CD8-positive, alpha-beta memory T cell (primary cell): ENCODE measurements at regions not wholly inside any gene's neighbourhood (a gene's known extent, or its start where the extent isn't known, plus 50 kb on each side); places are given as distances from the start of the nearest gene placed in this dataset.

Experiments
- CTCF ChIA-PET: fragments of 350-600 bp; sonication (Branson Sonifier 250); formaldehyde crosslinking; loops from one replicate; lab custom pipeline; 2021; ENCODE audit warnings: antibody characterized with exemption; lab: Charles Lee
- POLR2A ChIA-PET: fragments of 350-600 bp; sonication (Branson Sonifier 250); formaldehyde crosslinking; loops from one replicate; lab custom pipeline; 2021; ENCODE audit warnings: antibody characterized with exemption; lab: Charles Lee
- DNase-seq, 5 donors: peaks; one replicate each; pipeline versions ENCODE4 v3.0.0 to v3.0.0-alpha.2; 2020 to 2022; ENCODE audit warnings: mixed read lengths in 1 of 5
- H3K27ac ChIP-seq: one replicate; pipeline ENCODE4 v1.7.0; 2013; ENCODE audit warnings: low read depth, mild to moderate bottlenecking, low read length, moderate library complexity
- H3K27me3 ChIP-seq: 2 replicates; pipeline ENCODE4 v1.7.0; 2013; ENCODE audit warnings: low read length, mild to moderate bottlenecking; ENCODE audit not compliant: insufficient read depth, poor library complexity, severe bottlenecking
- H3K36me3 ChIP-seq: 2 replicates; pipeline ENCODE4 v1.7.0; 2013; ENCODE audit warnings: mild to moderate bottlenecking, low read length, moderate library complexity; ENCODE audit not compliant: insufficient read depth
- H3K4me1 ChIP-seq: 2 replicates; pipeline ENCODE4 v1.7.0; 2013; ENCODE audit warnings: mild to moderate bottlenecking, low read length, moderate library complexity; ENCODE audit not compliant: insufficient read depth
- H3K4me3 ChIP-seq: 2 replicates; pipeline ENCODE4 v1.7.0; 2013; ENCODE audit warnings: mild to moderate bottlenecking, low read length
- H3K9me3 ChIP-seq: 2 replicates; pipeline ENCODE4 v1.7.0; 2013; ENCODE audit warnings: mild to moderate bottlenecking, low read length
- H3K27ac Mint-ChIP-seq, 8 donors: one replicate each; pipeline ENCODE4 v1.8.0; 2020 to 2021; ENCODE audit warnings: mixed read lengths in 8 of 8, mild to moderate bottlenecking in 6 of 8, inconsistent platforms in 3 of 8, moderate library complexity in 3 of 8
- H3K27me3 Mint-ChIP-seq, 2 donors: one replicate each; pipeline ENCODE4 v1.8.0; 2020 to 2021; ENCODE audit warnings: mixed read lengths in 2 of 2, mild to moderate bottlenecking in 1 of 2, moderate library complexity in 1 of 2
- H3K36me3 Mint-ChIP-seq, 3 donors: one replicate each; pipeline ENCODE4 v1.8.0; 2020 to 2021; ENCODE audit warnings: mixed read lengths in 3 of 3, inconsistent platforms in 1 of 3, mild to moderate bottlenecking in 1 of 3
- H3K4me1 Mint-ChIP-seq, 3 donors: one replicate each; pipeline ENCODE4 v1.8.0; 2020 to 2021; ENCODE audit warnings: mixed read lengths in 3 of 3, inconsistent platforms in 1 of 3, mild to moderate bottlenecking in 1 of 3
- H3K4me3 Mint-ChIP-seq, 7 donors: one replicate each; pipeline ENCODE4 v1.8.0; 2020 to 2021; ENCODE audit warnings: mixed read lengths in 7 of 7, mild to moderate bottlenecking in 6 of 7, moderate library complexity in 4 of 7, inconsistent platforms in 2 of 7
- H3K9me3 Mint-ChIP-seq, 5 donors: one replicate each; pipeline ENCODE4 v1.8.0; 2020 to 2022; ENCODE audit warnings: mixed read lengths in 5 of 5, mild to moderate bottlenecking in 3 of 5, moderate library complexity in 2 of 5, inconsistent platforms in 1 of 5

DNA sequence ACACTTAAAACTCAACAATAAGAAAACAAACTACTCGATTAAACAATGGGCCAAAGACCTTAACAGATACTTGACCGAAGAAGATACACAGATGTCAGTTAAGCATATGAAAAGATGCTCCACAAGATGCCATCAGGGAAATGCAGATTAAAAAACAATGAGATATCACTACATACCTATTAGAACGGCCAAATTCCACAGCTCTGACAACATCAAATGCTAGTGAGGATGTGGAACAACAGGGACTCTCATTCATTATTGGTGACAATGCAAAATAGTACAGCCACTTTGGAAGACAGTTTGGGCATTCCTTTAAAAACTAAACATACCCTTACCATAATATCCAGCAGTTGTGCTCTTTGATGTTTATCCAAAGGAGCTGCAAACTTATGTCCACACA is 59.1 kb upstream of the UBE3A start:
- no peaks in the 10 kb centered on the region for H3K4me1 Mint-ChIP-seq
- no peaks in the 10 kb centered on the region for H3K4me1 ChIP-seq
- no peak overlapping the region for H3K27ac Mint-ChIP-seq
- peaks cover 0 to 5% (median 0%) of the 10 kb centered on the region in 3 donors for H3K36me3 Mint-ChIP-seq
- H3K36me3 ChIP-seq: no peaks in the 10 kb centered on the region
- H3K4me3 ChIP-seq: no peak overlapping the region
- no peaks in the 10 kb centered on the region for H3K27me3 ChIP-seq
- no peak overlapping the region for H3K4me3 Mint-ChIP-seq
- H3K9me3 Mint-ChIP-seq: peaks cover 4 to 19% (median 13%) of the 10 kb centered on the region in 5 donors
- ChIA-PET POLR2A (no interaction called here), CTCF (no interaction called here)
- H3K27me3 Mint-ChIP-seq: peaks cover 0 to 2% of the 10 kb centered on the region in 2 donors
- no peaks in the 10 kb centered on the region for H3K9me3 ChIP-seq
- H3K27ac ChIP-seq: no peak overlapping the region
- DNase-seq: no peak

DNA sequence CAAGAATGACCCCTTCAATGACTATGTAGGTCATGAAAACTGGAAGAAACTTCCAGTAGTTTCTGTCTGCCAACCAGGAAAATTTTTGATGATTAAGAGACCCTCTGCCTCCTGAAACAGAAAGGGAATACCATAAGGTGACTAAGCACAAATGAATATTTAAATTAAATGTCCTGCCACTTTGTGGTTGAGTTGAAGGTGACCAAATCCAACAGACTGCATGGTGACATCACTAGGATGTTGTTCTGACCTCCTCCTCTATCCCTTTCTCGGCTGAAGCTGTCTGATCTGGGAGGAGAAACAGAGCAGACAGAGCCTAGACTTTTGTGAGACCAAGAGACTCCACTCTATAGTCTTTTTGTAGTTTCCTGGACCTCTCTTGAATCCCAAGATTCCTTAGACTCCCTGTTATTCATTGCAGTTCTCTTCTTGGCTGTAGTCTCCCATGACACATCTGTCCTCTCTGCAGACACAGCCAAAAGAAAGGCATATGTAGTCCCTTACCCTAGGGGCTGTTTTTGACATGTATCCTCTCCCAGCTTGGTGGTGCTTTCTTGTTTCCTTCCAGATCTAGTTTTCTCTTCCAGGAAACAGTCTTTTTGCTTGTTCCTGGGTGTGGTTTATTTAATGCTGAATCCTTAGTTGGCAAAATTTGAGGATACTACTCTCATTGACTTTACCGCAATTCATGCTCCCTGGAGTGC is 55.2 kb upstream of the UBE3A start:
- Histone ChIP-seq H3K4me1 (no peaks in the 10 kb centered on the region), H3K27ac (no peak overlapping the region), H3K9me3 (no peaks in the 10 kb centered on the region), H3K36me3 (no peaks in the 10 kb centered on the region), H3K4me3 (no peak overlapping the region), H3K27me3 (no peaks in the 10 kb centered on the region)
- H3K4me1 Mint-ChIP-seq: no peaks in the 10 kb centered on the region
- DNase-seq: no peak
- H3K36me3 Mint-ChIP-seq: peaks cover 0 to 15% (median 3%) of the 10 kb centered on the region in 3 donors
- peaks cover 0 to 2% of the 10 kb centered on the region in 2 donors for H3K27me3 Mint-ChIP-seq
- no peak overlapping the region for H3K27ac Mint-ChIP-seq
- ChIA-PET CTCF (no interaction called here), POLR2A (no interaction called here)
- no peak overlapping the region for H3K4me3 Mint-ChIP-seq
- peaks cover 21 to 36% (median 30%) of the 10 kb centered on the region in 5 donors for H3K9me3 Mint-ChIP-seq

DNA sequence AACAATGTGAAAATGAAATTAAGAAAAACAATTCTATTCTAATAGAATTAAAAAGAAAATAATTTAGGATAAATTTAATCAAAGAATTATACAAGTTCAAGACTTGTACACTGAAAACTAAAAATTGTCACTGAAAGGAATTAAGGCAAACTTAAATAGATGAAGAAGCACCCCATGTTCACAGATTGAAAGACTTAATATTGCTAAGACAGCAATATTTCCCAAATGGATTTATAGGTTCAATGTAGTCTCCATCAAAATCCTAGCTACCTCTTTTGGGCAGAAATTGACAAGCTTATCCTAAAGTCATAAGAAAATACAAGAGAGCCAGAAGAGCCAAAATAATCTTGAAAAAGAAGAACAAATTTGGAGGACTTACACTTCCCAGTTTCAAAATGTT is 53.5 kb upstream of the UBE3A start:
- ChIA-PET CTCF (no interaction called here), POLR2A (no interaction called here)
- H3K4me1 ChIP-seq: no peaks in the 10 kb centered on the region
- H3K9me3 ChIP-seq: no peaks in the 10 kb centered on the region
- Mint-ChIP-seq H3K4me1 (no peaks in the 10 kb centered on the region), H3K27me3 (peaks cover under 1 to 2% of the 10 kb centered on the region in 2 donors), H3K27ac (no peak overlapping the region), H3K4me3 (no peak overlapping the region), H3K9me3 (peaks cover 22 to 42% (median 32%) of the 10 kb centered on the region in 5 donors), H3K36me3 (peaks cover 0 to 16% (median 5%) of the 10 kb centered on the region in 3 donors)
- no peaks in the 10 kb centered on the region for H3K27me3 ChIP-seq
- H3K27ac ChIP-seq: no peak overlapping the region
- no peak overlapping the region for H3K4me3 ChIP-seq
- H3K36me3 ChIP-seq: no peaks in the 10 kb centered on the region
- DNase-seq: no peak
